ENCODE measurements at regions not wholly inside any gene's neighbourhood (a gene's known extent, or its start where the extent isn't known, plus 50 kb on each side); places are given as distances from the start of the nearest gene placed in this dataset.

GRCh38 chr22:48563118-48563965 lies 1264.3 kb downstream of the BRD1 start:
- H3K4me1 ChIP-seq (ENCODE audit: insufficient read depth), result peaks cover 6% of the 10 kb centered on the region
- no peak for DNase-seq
- no peaks in the 10 kb centered on the region for H3K27me3 ChIP-seq
- WGBS, 3 donors, result 91 to 95% (median 92%) methylated on average over 30 of the region's 30 CpGs
- TF ChIP-seq POLR2A (IDR thresholded peaks at IDR 0.05), result no peak
- no peak for TF ChIP-seq CTCF (IDR thresholded peaks at IDR 0.05)
- TF ChIP-seq EP300 (IDR thresholded peaks at IDR 0.05), result no peak
- no peaks in the 10 kb centered on the region for H3K9me3 ChIP-seq
- intact Hi-C loops (cut with DNase I), result no loop called here
- H3K4me3 ChIP-seq, result no peak overlapping the region
- H3K36me3 ChIP-seq, result no peaks in the 10 kb centered on the region
- no peak overlapping the region for H3K27ac ChIP-seq

GRCh38 chr22:48561676-48562075 lies 1266.0 kb downstream of the BRD1 start:
- intact Hi-C loops (cut with DNase I), result no loop called here
- no peak overlapping the region for H3K27ac ChIP-seq
- 83 to 93% (median 91%) methylated on average over 16 of the region's 16 CpGs for WGBS, 3 donors
- no peak for TF ChIP-seq POLR2A (IDR thresholded peaks at IDR 0.05)
- no peak for TF ChIP-seq EP300 (IDR thresholded peaks at IDR 0.05)
- no peak for TF ChIP-seq CTCF (IDR thresholded peaks at IDR 0.05)
- no peak for DNase-seq
- H3K4me3 ChIP-seq, result no peak overlapping the region
- peaks cover 3% of the 10 kb centered on the region for H3K4me1 ChIP-seq (ENCODE audit: insufficient read depth)
- H3K36me3 ChIP-seq, result no peaks in the 10 kb centered on the region
- H3K27me3 ChIP-seq, result no peaks in the 10 kb centered on the region
- no peaks in the 10 kb centered on the region for H3K9me3 ChIP-seq

- Histone ChIP-seq H3K36me3 (no peaks in the 10 kb centered on the region), H3K4me3 (no peak overlapping the region), H3K4me1 (ENCODE audit: insufficient read depth) (no peaks in the 10 kb centered on the region), H3K27ac (no peak overlapping the region), H3K27me3 (no peaks in the 10 kb centered on the region), H3K9me3 (no peaks in the 10 kb centered on the region)
- no peak for DNase-seq
- 88 to 96% (median 89%) methylated on average over 5 of the region's 5 CpGs for WGBS, 3 donors
- intact Hi-C loops (cut with DNase I), result no loop called here
- TF ChIP-seq CTCF (IDR thresholded peaks at IDR 0.05) (no peak), POLR2A (IDR thresholded peaks at IDR 0.05) (no peak), EP300 (IDR thresholded peaks at IDR 0.05) (no peak)
These were observed 1266.8 kb downstream of the BRD1 start for GRCh38 chr22:48560836-48561235.

GRCh38 chr22:48560389-48560751 lies 1267.3 kb downstream of the BRD1 start:
- Histone ChIP-seq H3K4me3 (no peak overlapping the region), H3K27me3 (no peaks in the 10 kb centered on the region), H3K36me3 (no peaks in the 10 kb centered on the region), H3K4me1 (ENCODE audit: insufficient read depth) (no peaks in the 10 kb centered on the region), H3K27ac (no peak overlapping the region), H3K9me3 (no peaks in the 10 kb centered on the region)
- 88 to 90% (median 90%) methylated on average over 9 of the region's 9 CpGs for WGBS, 3 donors
- intact Hi-C loops (cut with DNase I), result no loop called here
- DNase-seq, result no peak
- no peak for TF ChIP-seq POLR2A (IDR thresholded peaks at IDR 0.05)

- no peaks in the 10 kb centered on the region for H3K9me3 ChIP-seq
- 83 to 87% (median 84%) methylated on average over 38 of the region's 38 CpGs for WGBS, 3 donors
- no peaks in the 10 kb centered on the region for H3K27me3 ChIP-seq
- H3K4me3 ChIP-seq, result no peak overlapping the region
- no peaks in the 10 kb centered on the region for H3K4me1 ChIP-seq (ENCODE audit: insufficient read depth)
- H3K36me3 ChIP-seq, result no peaks in the 10 kb centered on the region
- H3K27ac ChIP-seq, result no peak overlapping the region
- DNase-seq, result no peak
- TF ChIP-seq POLR2A (IDR thresholded peaks at IDR 0.05) (no peak), EP300 (IDR thresholded peaks at IDR 0.05) (no peak)
- intact Hi-C loops (cut with DNase I), result loop anchor here in 1 of 4 donors (10.0 kb wide), 1 partner anchor 55 kb away; no protein-coding TSS in a partner anchor
These were observed 1267.9 kb downstream of the BRD1 start for GRCh38 chr22:48559647-48560388.
